ENCODE measurements at regions not wholly inside any gene's neighbourhood (a gene's known extent, or its start where the extent isn't known, plus 50 kb on each side); places are given as distances from the start of the nearest gene placed in this dataset.

- no peak for TF ChIP-seq CTCF (IDR thresholded peaks at IDR 0.05)
- TF ChIP-seq POLR2A (IDR thresholded peaks at IDR 0.05), result no peak
- TF ChIP-seq POLR2AphosphoS5 (IDR thresholded peaks at IDR 0.05), result no peak
Measured at GRCh38 chr11:104320097-104320496, 156.2 kb upstream of the PDGFD start.
